GM18907 (cell line): ENCODE measurements at regions not wholly inside any gene's neighbourhood (a gene's known extent, or its start where the extent isn't known, plus 50 kb on each side); places are given as distances from the start of the nearest gene placed in this dataset.
"Not testable (repeated sequence)": the region's sequence is repeated elsewhere in the genome, so short reads cannot be mapped to it uniquely, and the experiment has no call there.

Experiments
- ATAC-seq: cut with Tn5 transposase; IDR thresholded peaks from one replicate; pipeline ENCODE4 v1.9.1; 2021; ENCODE audit warnings: mild to moderate bottlenecking, moderate library complexity; ENCODE audit not compliant: unreplicated experiment

DNA sequence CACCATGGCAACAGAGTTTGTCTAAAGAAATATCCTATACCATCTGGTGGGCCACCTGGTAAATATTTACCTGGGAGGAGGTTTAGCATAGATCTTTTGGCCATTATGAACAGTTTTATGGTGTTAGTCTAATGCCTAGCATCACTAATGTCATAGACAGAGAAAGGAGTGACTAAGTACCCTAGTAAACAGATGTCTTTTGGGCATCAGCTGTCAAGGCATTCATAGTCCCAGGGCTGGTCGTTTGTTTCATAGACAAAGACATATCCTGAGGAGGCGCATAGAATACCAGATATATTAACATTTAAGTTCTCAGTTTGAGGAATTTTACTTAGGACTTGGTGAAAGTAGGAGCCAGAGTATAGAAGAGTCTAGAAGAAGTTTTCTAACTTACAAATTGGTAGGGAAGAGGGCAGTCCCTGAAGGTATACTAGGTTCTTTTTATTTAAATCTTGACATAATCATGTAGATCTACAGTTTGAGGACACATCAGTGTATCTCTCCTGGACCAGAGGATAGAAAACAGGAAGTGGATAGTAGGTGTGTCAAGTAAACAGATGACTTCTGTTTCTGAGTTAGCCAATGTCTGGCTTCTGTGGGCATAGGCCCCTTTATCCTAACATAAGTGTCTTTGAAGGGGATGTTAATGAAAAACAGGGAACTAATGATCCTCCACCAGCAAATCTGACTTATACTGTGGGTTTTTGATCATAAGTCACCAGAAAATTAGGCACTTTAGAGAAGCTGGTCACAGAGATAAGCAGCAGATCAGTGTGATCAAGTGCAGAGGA, 105.0 kb upstream of the PRSS3 start:
- no peak for ATAC-seq

DNA sequence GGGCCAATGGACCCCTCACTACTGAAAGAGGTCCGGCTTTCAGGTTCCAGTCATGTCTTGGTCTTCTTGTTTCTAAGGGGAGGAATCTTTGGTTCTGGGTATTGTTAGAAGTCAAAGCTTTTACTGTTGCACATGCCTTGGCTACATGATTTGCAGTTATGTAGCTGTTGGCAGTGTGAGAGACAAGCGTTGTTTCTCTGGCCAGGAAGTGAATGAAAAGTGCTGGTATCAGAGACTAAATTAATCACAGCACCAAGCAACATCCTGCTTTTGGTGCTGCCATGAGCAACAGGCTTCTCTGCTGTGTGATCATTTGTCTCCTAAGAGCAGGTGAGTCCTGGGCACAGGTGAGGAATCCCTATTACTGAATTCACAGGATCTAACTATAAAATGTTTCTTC, 100.1 kb upstream of the PRSS3 start:
- no peak for ATAC-seq

DNA sequence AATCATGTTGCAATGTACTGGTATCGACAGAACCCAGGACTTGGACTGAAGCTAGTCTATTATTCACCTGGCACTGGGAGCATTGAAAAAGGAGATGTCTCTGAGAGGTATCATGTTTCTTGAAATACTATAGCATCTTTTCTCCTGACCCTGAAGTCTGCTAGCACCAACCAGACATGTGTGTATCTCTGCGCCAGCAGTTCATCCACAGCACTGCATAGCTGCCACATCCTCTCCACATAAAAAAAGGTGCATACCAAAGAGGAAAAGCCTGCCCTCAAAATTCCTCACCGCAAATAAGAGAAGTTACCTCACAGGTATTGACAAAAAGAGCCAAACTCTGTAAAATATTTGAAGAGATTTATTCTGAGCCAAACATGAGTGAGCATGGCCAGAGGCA, 99.5 kb upstream of the PRSS3 start:
- ATAC-seq, result no peak

DNA sequence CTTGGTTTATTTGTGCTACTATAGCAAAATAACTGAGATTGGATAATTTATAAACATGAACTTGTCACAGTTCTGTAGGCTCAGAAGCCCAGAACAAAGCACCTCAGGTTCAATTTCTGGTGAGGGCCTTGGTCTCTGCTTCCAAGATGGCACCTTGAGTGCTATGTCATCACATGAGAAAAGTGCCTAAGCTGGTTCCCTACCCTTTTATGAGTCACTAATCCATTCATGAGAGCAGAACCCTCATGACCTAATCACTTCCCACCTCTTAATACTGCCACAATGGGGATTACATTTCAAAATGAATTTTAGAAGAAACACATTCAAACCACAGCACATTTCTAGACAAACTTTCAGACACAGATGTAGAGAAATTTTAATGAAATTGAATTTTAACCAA, 98.2 kb upstream of the PRSS3 start:
- ATAC-seq, result no peak

DNA sequence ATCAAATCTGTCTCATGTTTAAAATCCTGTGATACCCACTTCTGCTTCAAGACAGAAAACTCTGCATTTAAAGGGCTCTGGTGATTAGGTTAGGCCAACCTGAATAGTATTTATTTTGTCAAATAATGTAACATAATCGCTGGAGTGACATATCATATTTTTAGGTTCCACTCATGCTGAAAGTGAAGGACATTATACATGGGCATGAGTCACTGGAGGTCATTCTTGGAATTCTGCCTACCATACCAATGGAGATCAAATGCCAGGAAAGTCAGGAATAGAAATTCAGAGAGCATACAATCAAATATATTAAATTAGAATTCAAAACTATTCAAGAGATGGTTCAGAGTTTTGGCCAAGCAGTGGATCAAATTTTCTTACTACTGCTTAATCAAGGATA, 97.1 kb upstream of the PRSS3 start:
- no peak for ATAC-seq

DNA sequence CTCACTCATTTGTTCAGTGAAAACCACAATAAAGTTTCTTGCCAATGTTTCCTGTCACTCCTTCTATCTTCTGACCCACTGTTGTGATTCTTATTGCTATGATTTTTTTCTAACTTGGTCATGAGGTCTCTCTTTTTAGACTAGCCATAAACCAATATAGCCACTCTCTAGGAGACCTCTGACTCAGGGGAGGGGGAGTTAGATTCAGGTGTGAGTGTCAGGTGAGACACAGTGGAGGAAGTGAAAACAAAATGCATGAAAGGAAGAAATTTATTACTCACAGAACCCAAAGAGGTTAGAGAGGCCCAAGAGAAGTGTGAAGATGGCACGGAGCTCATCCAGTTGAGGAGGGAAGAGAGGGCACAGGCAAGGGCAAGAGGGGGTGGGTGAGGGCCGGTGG, 94.4 kb upstream of the PRSS3 start:
- not testable (repeated sequence) for ATAC-seq

GRCh38 chr9:33703430-33704102, 91.8 kb upstream of the PRSS3 start:
- ATAC-seq, result no peak

DNA sequence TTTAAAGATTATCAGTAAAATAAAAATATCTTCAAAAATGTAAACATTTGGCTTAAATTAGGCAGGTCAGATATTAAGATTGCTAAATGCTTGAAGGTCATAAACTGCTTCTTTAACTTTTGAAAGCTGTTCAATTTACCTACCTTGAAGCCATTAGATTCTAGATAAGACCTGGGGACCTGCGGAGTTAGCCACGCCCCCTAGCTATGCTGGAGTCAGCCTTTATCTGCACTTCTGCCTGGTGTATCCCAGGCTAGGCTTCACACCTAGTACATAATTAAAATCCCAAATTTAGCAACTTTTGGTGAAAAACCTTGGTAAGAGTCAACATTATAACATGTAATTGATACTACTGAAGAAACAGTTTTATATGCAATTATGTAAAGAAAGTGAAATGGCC, 89.9 kb upstream of the PRSS3 start:
- not testable (repeated sequence) for ATAC-seq

DNA sequence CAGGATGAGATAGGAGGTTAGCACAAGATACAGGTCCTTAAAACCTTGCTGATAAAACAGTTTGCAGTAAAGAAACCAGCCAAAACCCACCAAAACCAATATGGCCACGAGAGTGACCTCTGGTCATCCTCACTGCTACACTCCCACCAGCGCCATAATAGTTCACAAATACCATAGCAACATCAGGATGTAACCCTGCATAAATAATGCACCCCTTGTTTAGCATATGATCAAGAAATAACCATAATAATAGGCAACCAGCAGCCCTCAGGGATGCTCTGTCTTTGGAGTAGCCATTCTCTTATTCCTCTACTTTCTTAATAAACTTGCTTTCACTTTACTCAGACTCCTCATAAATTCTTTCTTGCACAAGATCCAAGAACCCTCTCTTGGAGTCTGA, 86.9 kb upstream of the PRSS3 start:
- ATAC-seq, result no peak

GRCh38 chr9:33709269-33709668, 86.1 kb upstream of the PRSS3 start:
- no peak for ATAC-seq

DNA sequence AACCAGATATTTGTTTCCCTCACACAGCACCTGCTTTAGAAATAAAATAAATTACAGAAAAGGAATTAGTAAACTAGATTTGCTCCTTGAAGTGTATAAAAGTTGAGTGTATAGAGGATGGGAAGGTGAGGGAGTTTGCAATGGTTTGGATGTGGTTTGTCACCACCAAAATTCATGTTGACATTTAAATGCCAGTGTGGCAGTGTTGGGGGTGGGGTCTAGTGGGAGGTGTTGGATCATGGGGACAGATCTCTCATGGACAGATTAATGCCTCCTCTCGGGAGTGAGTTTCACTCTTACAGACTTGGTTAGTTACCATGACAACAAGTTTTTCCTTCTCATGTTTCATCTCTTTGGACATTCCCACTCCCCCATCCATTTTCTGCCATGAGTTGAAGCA, 83.9 kb upstream of the PRSS3 start:
- ATAC-seq, result not testable (repeated sequence)

DNA sequence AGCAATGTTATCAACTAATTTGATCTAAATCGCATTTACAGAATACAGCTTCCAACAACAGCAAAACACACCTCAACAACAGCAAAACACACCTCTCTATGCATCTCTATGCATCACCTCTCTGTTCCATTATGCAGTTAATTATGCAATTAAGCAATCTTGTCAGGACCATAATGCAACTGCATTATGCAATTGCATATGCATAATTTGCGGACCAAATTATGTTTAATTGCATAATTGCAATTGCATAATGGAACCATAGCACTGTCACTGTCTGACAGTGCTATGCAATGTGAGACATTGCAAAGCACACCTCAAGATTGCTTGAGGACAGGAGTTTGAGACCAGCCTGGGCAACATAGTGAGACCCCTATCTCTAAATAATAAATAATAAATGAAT, 80.4 kb upstream of the PRSS3 start:
- no peak for ATAC-seq

GRCh38 chr9:33718987-33719386, 76.4 kb upstream of the PRSS3 start:
- ATAC-seq, result no peak

- peak; percentile 47 for ATAC-seq
Measured at GRCh38 chr9:33719581-33720374, 75.6 kb upstream of the PRSS3 start.

GRCh38 chr9:33721674-33722358, 73.5 kb upstream of the PRSS3 start:
- peak; percentile 78 for ATAC-seq

DNA sequence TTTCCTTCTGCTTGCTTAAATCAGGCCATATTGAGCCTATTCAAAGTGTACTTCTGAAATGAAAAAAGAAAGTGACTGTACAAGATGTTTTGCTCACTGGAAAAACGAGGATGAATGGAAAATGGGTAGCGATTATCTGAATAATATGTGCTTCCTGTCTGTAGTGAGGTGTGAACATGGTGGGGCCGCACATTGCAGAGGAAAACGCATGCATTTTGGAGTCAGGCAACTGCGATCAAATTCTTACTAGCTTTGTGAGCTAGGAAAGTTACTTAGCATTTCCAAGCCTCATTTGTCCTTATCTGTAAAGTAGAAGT, 73.0 kb upstream of the PRSS3 start:
- no peak for ATAC-seq

DNA sequence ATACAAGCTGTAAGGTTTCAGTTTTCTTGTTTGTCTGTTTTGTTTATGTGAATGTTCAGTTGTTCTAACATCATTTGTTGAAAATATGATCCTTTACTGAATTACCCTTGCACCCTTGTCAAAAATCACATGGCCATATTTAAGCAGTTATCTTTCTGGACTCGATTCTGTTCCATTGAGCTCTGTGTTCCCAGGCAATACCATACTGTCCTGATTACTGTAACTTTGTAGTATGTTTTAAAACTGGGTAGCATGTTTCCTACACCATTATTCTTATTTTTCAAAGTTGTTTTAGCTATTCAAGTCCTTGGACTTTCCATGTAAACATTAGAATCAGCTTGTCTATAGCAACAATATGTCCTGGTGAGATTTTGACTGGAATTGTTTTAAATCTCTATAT, 66.7 kb upstream of the PRSS3 start:
- no peak for ATAC-seq

GRCh38 chr9:33731142-33731541, 64.2 kb upstream of the PRSS3 start:
- no peak for ATAC-seq

DNA sequence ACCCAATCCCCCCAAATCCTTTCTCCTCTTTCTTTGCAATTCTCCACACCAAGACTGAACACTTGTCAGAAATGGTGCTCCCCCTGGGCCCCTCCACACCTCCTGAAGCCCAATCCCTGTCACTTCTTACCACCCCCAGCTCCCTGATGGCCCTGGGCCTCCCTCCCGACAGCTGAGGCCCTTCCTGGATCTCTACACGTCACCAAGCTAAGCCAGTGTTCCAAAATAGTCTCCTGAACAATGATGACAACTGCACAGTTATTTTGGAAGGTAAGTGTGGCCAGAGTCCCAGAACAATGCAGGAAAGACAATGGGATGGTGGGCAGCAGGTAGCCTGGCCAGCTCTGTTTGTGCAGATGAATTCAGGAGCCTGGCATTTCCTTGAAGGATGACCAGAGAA, 63.7 kb upstream of the PRSS3 start:
- ATAC-seq, result no peak

DNA sequence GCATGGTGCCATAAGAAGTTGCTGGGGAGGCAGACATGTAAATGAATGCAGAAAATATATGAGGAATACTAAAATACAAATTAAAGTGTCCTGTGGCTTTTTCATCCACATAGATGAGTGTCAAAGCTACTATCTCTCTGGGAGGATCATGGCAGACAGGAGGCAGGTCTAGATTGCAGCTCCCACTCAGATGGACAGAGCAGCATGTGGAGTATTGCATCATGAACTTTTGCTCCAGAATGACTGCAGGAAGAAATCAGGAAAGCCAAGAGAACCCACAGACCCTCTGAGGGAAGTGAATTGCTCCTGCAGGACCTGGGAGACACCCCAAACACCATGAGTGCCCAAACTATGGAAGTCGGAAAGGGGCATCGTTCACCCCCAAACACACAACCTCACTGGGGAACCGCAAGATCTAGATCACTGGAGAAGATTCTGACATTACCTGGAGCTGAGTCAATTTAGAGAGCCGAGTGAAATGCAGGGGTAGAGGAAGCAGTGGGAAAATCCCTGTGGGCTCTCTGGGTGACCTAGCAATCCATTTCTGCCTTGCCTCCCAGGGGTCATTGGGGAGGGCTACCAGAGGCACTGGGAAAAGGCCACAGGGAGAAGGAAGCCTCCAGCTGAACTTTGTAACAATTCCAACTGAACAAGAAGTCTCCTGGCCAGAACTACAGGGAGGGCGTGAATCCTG, 61.0 kb upstream of the PRSS3 start:
- ATAC-seq, result not testable (repeated sequence)
